Panc1 (cell line): ENCODE measurements at regions not wholly inside any gene's neighbourhood (a gene's known extent, or its start where the extent isn't known, plus 50 kb on each side); places are given as distances from the start of the nearest gene placed in this dataset.

Source experiments
- POLR2AphosphoS5 ChIP-seq: IDR thresholded peaks from 2 replicates; pipeline ENCODE4 v1.6.1; 2012; ENCODE audit warnings: mild to moderate bottlenecking, low read depth, low read length, moderate library complexity
- TF ChIP-seq, protein P1 (sequence below): fragments of 450-650 bp; IDR thresholded peaks from 2 replicates; pipeline ENCODE4 v1.5.1; 2017; ENCODE audit warnings: mild to moderate bottlenecking
- TF ChIP-seq, protein P2 (sequence below), 2 experiments: IDR thresholded peaks; 2 replicates each; pipeline ENCODE4 v1.6.1; 2011 to 2012; ENCODE audit warnings: low read depth in 2 of 2, control low read depth in 1 of 2, low read length in 1 of 2, mild to moderate bottlenecking in 1 of 2, moderate library complexity in 1 of 2; ENCODE audit not compliant: insufficient read depth in 1 of 2

DNA sequence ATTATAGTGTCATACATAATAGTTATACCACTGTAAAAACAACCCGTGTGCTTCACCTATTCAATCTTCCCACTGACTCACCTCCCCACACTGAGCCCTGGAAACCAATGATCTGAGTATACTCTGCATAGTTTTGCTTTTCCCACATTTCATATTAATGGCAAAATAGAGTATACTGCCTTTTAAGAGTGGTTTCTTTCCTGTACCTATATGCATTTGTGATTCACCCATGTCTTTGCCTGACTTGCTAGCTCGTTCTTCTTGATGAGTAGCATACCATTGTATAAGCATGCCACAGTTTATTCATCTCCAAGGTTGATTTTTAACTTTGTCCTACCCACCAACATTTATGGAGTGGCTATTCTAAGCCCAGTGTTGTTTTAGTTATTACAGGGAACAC lies 686.4 kb downstream of the PLCL1 start:
- TF ChIP-seq, protein P1, sequence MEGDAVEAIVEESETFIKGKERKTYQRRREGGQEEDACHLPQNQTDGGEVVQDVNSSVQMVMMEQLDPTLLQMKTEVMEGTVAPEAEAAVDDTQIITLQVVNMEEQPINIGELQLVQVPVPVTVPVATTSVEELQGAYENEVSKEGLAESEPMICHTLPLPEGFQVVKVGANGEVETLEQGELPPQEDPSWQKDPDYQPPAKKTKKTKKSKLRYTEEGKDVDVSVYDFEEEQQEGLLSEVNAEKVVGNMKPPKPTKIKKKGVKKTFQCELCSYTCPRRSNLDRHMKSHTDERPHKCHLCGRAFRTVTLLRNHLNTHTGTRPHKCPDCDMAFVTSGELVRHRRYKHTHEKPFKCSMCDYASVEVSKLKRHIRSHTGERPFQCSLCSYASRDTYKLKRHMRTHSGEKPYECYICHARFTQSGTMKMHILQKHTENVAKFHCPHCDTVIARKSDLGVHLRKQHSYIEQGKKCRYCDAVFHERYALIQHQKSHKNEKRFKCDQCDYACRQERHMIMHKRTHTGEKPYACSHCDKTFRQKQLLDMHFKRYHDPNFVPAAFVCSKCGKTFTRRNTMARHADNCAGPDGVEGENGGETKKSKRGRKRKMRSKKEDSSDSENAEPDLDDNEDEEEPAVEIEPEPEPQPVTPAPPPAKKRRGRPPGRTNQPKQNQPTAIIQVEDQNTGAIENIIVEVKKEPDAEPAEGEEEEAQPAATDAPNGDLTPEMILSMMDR, result no peak
- TF ChIP-seq POLR2AphosphoS5, result no peak
- TF ChIP-seq, protein P2, sequence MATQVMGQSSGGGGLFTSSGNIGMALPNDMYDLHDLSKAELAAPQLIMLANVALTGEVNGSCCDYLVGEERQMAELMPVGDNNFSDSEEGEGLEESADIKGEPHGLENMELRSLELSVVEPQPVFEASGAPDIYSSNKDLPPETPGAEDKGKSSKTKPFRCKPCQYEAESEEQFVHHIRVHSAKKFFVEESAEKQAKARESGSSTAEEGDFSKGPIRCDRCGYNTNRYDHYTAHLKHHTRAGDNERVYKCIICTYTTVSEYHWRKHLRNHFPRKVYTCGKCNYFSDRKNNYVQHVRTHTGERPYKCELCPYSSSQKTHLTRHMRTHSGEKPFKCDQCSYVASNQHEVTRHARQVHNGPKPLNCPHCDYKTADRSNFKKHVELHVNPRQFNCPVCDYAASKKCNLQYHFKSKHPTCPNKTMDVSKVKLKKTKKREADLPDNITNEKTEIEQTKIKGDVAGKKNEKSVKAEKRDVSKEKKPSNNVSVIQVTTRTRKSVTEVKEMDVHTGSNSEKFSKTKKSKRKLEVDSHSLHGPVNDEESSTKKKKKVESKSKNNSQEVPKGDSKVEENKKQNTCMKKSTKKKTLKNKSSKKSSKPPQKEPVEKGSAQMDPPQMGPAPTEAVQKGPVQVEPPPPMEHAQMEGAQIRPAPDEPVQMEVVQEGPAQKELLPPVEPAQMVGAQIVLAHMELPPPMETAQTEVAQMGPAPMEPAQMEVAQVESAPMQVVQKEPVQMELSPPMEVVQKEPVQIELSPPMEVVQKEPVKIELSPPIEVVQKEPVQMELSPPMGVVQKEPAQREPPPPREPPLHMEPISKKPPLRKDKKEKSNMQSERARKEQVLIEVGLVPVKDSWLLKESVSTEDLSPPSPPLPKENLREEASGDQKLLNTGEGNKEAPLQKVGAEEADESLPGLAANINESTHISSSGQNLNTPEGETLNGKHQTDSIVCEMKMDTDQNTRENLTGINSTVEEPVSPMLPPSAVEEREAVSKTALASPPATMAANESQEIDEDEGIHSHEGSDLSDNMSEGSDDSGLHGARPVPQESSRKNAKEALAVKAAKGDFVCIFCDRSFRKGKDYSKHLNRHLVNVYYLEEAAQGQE (IDR thresholded peaks at IDR 0.05; ENCODE audit: insufficient read depth in 1 of 2, low read depth in 2 of 2, low read length in 1 of 2), result no peak
